K562 (cell line): ENCODE measurements at regions not wholly inside any gene's neighbourhood (a gene's known extent, or its start where the extent isn't known, plus 50 kb on each side); places are given as distances from the start of the nearest gene placed in this dataset.

Experiments used
- ATAC-seq: fragments of 200-7000 bp; cut with Tn5 transposase; 3 replicates; pipeline ENCODE4 v1.9.1; 2020; ENCODE audit warnings: moderate library complexity
- BruUV-seq: library from RNA; stranded (reverse); fragments of 400-500 nt; replicated peaks from 2 replicates; lab custom pipeline; 2021; lab: Mats Ljungman, UMichigan
- CTCF ChIA-PET: fragments of 300-600 bp; formaldehyde crosslinking; extraction: SDS; loops from one replicate; lab custom pipeline; 2021; ENCODE audit warnings: low intra/inter-chr PET ratio; lab: Yijun Ruan, JAX
- POLR2A ChIA-PET: fragments of 300-600, 350-650 bp; sonication (Branson Sonifier 250); formaldehyde crosslinking; extraction: SDS; loops from one replicate; lab custom pipeline; 2021; ENCODE audit warnings: antibody characterized with exemption, inconsistent platforms; lab: Yijun Ruan, JAX
- DNase-seq, 4 experiments: peaks; one replicate each; pipeline versions ENCODE4 v3.0.0 to v3.0.0-alpha.2; 2011 to 2018; ENCODE audit warnings: low spot score in 3 of 4, mixed read lengths in 3 of 4; ENCODE audit errors: extremely low read depth in 1 of 4
- FAIRE-seq: peaks from 2 replicates; lab custom pipeline; 2011; peaks lifted over from hg19 to GRCh38; lab: Jason Lieb, UNC
- H2AFZ ChIP-seq: 2 replicates; pipeline ENCODE4 v1.6.0; 2011; ENCODE audit warnings: low read depth, low read length, control low read depth, inconsistent platforms
- H3K27ac ChIP-seq: fragments of 200-600 bp; 3 replicates; pipeline ENCODE4 v1.8.0; 2011; ENCODE audit warnings: low read depth, mild to moderate bottlenecking, control low read depth, inconsistent platforms, low read length, moderate library complexity, mixed read lengths; ENCODE audit errors: extremely low read depth
- H3K27me3 ChIP-seq, 2 experiments: fragments of 300-600 bp in 1 of 2; 2 replicates in 1 of 2; 3 replicates in 1 of 2; pipeline versions ENCODE4 v1.6.0 to v1.8.0; 2011; ENCODE audit warnings: inconsistent platforms in 2 of 2, low read length in 2 of 2, mild to moderate bottlenecking in 1 of 2, mixed read lengths in 1 of 2, moderate library complexity in 1 of 2; ENCODE audit not compliant: control insufficient read depth in 2 of 2, insufficient read depth in 2 of 2
- H3K36me3 ChIP-seq: fragments of 300-600 bp; 3 replicates; pipeline ENCODE4 v1.8.0; 2011; ENCODE audit warnings: mild to moderate bottlenecking, low read length, inconsistent platforms; ENCODE audit not compliant: control insufficient read depth, insufficient read depth
- H3K4me1 ChIP-seq, 2 experiments: fragments of 200-600 bp in 1 of 2; replicated peaks in 1 of 2; 2 replicates in 1 of 2; 3 replicates in 1 of 2; pipeline versions ENCODE4 v1.5.1 to v1.8.0; 2011; ENCODE audit warnings: inconsistent platforms in 2 of 2, low read length in 2 of 2, mild to moderate bottlenecking in 1 of 2, mixed read lengths in 1 of 2, moderate library complexity in 1 of 2; ENCODE audit not compliant: control insufficient read depth in 2 of 2, insufficient read depth in 2 of 2
- H3K4me2 ChIP-seq: 2 replicates; pipeline ENCODE4 v1.6.1; 2011; ENCODE audit warnings: low read length, control low read depth, inconsistent platforms, mixed read lengths; ENCODE audit not compliant: insufficient read depth
- H3K4me3 ChIP-seq: fragments of 200-600 bp; sonication (generic), shearing (Covaris generic); 2 replicates; pipeline ENCODE4 v1.5.1; 2016; ENCODE audit warnings: control low read depth, inconsistent platforms
- H3K79me2 ChIP-seq: fragments of 200-600 bp; 3 replicates; pipeline ENCODE4 v1.8.0; 2011; ENCODE audit warnings: low read length, inconsistent platforms; ENCODE audit not compliant: control insufficient read depth, insufficient read depth
- H3K9ac ChIP-seq, 2 experiments: 2 replicates each; pipeline versions ENCODE4 v1.6.0 to v1.6.1; 2011; ENCODE audit warnings: low read depth in 2 of 2, low read length in 2 of 2, control low read depth in 1 of 2, inconsistent platforms in 1 of 2, mild to moderate bottlenecking in 1 of 2, mixed read lengths in 1 of 2; ENCODE audit not compliant: insufficient read depth in 1 of 2
- H3K9me1 ChIP-seq: one replicate; pipeline ENCODE4 v1.6.0; 2011; ENCODE audit warnings: inconsistent platforms, mild to moderate bottlenecking, low read length, moderate library complexity; ENCODE audit not compliant: control insufficient read depth, insufficient read depth
- H3K9me3 ChIP-seq: replicated peaks from 2 replicates; pipeline ENCODE4 v1.5.1; 2011; ENCODE audit warnings: low read depth, low read length, inconsistent platforms; ENCODE audit not compliant: control insufficient read depth, insufficient read depth
- H4K20me1 ChIP-seq: replicated peaks from 2 replicates; pipeline ENCODE4 v1.6.1; 2011; ENCODE audit warnings: low read length, inconsistent platforms, mixed read lengths; ENCODE audit not compliant: control insufficient read depth, insufficient read depth
- BCLAF1 ChIP-seq, 2 experiments: fragments of 450-650 bp in 1 of 2; IDR thresholded peaks; 2 replicates each; pipeline ENCODE4 v1.6.1; 2011 to 2017; ENCODE audit warnings: low read depth in 2 of 2, antibody characterized with exemption in 1 of 2, borderline replicate concordance in 1 of 2, low read length in 1 of 2, mild to moderate bottlenecking in 1 of 2, mixed read lengths in 1 of 2; ENCODE audit not compliant: control insufficient read depth in 1 of 2
- DIDO1 ChIP-seq: fragments of 450-650 bp; IDR thresholded peaks from 2 replicates; pipeline ENCODE4 v1.6.1; 2016; ENCODE audit warnings: low read depth, missing biosample characterization, missing genetic modification characterization
- HCFC1 ChIP-seq: IDR thresholded peaks from 2 replicates; pipeline ENCODE4 v1.6.1; 2012; ENCODE audit warnings: low read depth, low read length, improper control_type of control experiment
- HDAC2 ChIP-seq: fragments of 450-650 bp; IDR thresholded peaks from 2 replicates; pipeline ENCODE4 v1.6.1; 2016; ENCODE audit warnings: mild to moderate bottlenecking
- KLF16 ChIP-seq: IDR thresholded peaks from 2 replicates; pipeline ENCODE4 v1.6.1; 2016; ENCODE audit warnings: antibody characterized with exemption
- PHB ChIP-seq: fragments of 250-450 bp; sonication (Bioruptor Pico); IDR thresholded peaks from 2 replicates; pipeline ENCODE4 v1.5.0; 2021
- THRB ChIP-seq: fragments of 450-650 bp; formaldehyde crosslinking; conservative IDR thresholded peaks from 2 replicates; pipeline ENCODE4 v1.4.0; 2022; ENCODE audit warnings: mild to moderate bottlenecking, missing genetic modification characterization
- ZNF561 ChIP-seq: fragments of 450-650 bp; formaldehyde crosslinking; conservative IDR thresholded peaks from 2 replicates; pipeline ENCODE4 v1.4.0; 2020; ENCODE audit warnings: mild to moderate bottlenecking, moderate library complexity
- ZNF764 ChIP-seq: fragments of 250-450 bp; sonication (Bioruptor Pico); IDR thresholded peaks from 2 replicates; pipeline ENCODE4 v1.4.0; 2020; ENCODE audit warnings: low read depth, mild to moderate bottlenecking, moderate library complexity
- WGBS: fragments of 100-300 bp; shearing (Covaris generic); methylation state at CpG from one replicate; pipeline ENCODE4 v1.1.6; 2016; ENCODE audit warnings: low coverage, mixed read lengths; ENCODE audit not compliant: insufficient coverage; ENCODE audit errors: missing lambda C conversion rate; 5-methylcytosine and 5-hydroxymethylcytosine counted together
- in situ Hi-C: fragments of 300-500 bp; cut with MboI; formaldehyde crosslinking; loops from 4 replicates; pipeline ENCODE4 v1.15.0; 2018; ENCODE audit warnings: inconsistent platforms, mixed read lengths
- intact Hi-C: fragments of 100-400 bp; cut with micrococcal nuclease; formaldehyde crosslinking; loops from 2 replicates; pipeline ENCODE4 v1.14.2; 2022
- TF ChIP-seq, protein P1 (sequence below): fragments of 250-450 bp; sonication (Bioruptor Pico); IDR thresholded peaks from 2 replicates; pipeline ENCODE4 v1.5.0; 2022; ENCODE audit warnings: mild to moderate bottlenecking

DNA sequence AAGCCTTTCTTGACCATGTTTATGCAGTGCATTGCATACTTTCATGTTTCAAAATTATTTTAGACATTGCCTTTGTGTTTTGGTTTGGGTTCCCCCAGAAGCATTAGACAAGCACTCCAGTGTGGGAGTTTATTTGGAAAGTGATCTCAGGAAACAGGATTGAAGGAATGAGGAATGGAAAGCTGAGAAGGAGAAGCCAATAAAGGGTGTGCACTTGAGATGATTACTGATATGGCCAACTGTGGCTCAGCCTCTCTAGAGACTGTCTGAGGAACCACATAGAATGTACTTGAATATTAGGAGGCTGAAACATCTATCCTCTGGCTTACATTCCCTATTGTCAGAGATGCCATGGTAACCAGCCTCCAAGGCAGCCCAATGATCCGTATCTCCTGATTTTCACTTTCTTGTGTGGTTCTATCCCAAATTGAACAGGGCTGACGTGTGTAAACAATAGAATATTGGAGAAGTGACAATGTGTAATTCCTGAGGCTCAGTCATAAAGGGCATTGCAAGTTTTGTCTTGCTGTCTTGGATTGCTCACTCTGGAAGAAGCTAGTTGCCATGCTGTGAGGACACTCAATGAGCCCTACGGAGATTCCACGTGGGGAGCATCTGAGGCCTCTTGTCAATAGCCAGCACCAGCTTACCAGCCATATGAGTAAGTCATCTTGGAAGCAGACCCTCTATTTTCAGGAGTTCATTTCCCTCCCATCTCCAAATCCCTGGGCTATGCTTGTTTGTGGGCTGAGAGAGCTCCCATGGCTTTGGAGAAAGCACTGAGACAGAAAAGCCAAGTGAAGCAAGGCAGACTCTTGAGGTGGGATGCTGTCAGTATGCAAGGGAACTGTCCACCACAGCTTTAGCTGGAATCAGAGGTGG, 84.7 kb downstream of the SCN11A start (continued):
- no peak for TF ChIP-seq BCLAF1 (IDR thresholded peaks at IDR 0.05; ENCODE audit: borderline replicate concordance in 1 of 2, control insufficient read depth in 1 of 2, low read depth in 2 of 2, low read length in 1 of 2)

GRCh38 chr3:38964646-38965045, 87.1 kb downstream of the SCN11A start:
- no peak for FAIRE-seq
- ChIA-PET CTCF (no interaction called here), POLR2A (interaction anchor here (1.2 kb wide), 1 partner anchor 74 kb away, joined by 3 read pairs; no protein-coding TSS in a partner anchor)
- no peak for TF ChIP-seq ZNF764
- TF ChIP-seq, protein P1, sequence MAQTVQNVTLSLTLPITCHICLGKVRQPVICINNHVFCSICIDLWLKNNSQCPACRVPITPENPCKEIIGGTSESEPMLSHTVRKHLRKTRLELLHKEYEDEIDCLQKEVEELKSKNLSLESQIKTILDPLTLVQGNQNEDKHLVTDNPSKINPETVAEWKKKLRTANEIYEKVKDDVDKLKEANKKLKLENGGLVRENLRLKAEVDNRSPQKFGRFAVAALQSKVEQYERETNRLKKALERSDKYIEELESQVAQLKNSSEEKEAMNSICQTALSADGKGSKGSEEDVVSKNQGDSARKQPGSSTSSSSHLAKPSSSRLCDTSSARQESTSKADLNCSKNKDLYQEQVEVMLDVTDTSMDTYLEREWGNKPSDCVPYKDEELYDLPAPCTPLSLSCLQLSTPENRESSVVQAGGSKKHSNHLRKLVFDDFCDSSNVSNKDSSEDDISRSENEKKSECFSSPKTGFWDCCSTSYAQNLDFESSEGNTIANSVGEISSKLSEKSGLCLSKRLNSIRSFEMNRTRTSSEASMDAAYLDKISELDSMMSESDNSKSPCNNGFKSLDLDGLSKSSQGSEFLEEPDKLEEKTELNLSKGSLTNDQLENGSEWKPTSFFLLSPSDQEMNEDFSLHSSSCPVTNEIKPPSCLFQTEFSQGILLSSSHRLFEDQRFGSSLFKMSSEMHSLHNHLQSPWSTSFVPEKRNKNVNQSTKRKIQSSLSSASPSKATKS = no peak
- TF ChIP-seq DIDO1 = no peak
- no peak for TF ChIP-seq HCFC1
- no peak for TF ChIP-seq PHB
- no peak for TF ChIP-seq THRB (CRISPR knock-in tag)
- no peak for TF ChIP-seq HDAC2
- no peak for TF ChIP-seq KLF16
- no peak for TF ChIP-seq ZNF561

More at GRCh38 chr3:38964646-38965045, 87.1 kb downstream of the SCN11A start:
- in situ Hi-C loops (no loop called here), intact Hi-C loops (no loop called here)
- Histone ChIP-seq H3K36me3 (no peaks in the 10 kb centered on the region), H2AFZ (no peak overlapping the region), H3K27ac (no peak overlapping the region), H4K20me1 (no peaks in the 10 kb centered on the region), H3K9me3 (no peaks in the 10 kb centered on the region), H3K4me3 (no peak overlapping the region), H3K9ac (no peak overlapping the region), H3K9me1 (no peaks in the 10 kb centered on the region), H3K27me3 (peaks cover 21 to 25% of the 10 kb centered on the region in 2 experiments; a peak in 4 of 5 replicates), H3K79me2 (no peaks in the 10 kb centered on the region), H3K4me1 (no peaks in the 10 kb centered on the region), H3K4me2 (no peak overlapping the region)
- DNase-seq (no peak), ATAC-seq (no peak)
- BruUV-seq = no TSS peak
- 2% methylated on average over 4 of the region's 4 CpGs for WGBS
